ENCODE measurements at regions not wholly inside any gene's neighbourhood (a gene's known extent, or its start where the extent isn't known, plus 50 kb on each side); places are given as distances from the start of the nearest gene placed in this dataset.
"Not testable (repeated sequence)": the region's sequence is repeated elsewhere in the genome, so short reads cannot be mapped to it uniquely, and the experiment has no call there.

- DNase-seq: no peak
These were observed 1211.0 kb downstream of the TYW1 start for GRCh38 chr7:68207676-68208075.

GRCh38 chr7:68209486-68209885 is 1212.9 kb downstream of the TYW1 start:
- DNase-seq: no peak

GRCh38 chr7:68213838-68214237 is 1217.2 kb downstream of the TYW1 start:
- DNase-seq: no peak

- no peak for DNase-seq
These were observed 1219.4 kb downstream of the TYW1 start for GRCh38 chr7:68216051-68216450.

- DNase-seq: no peak
These were observed 1220.8 kb downstream of the TYW1 start for GRCh38 chr7:68217426-68217825.

- no peak for DNase-seq
These were observed 1221.8 kb downstream of the TYW1 start for GRCh38 chr7:68218461-68218860.

- DNase-seq: no peak
These were observed 1225.7 kb downstream of the TYW1 start for GRCh38 chr7:68222311-68222710.

- DNase-seq: no peak
These were observed 1227.6 kb downstream of the TYW1 start for GRCh38 chr7:68224041-68224741.

- DNase-seq: not testable (repeated sequence)
These were observed 1234.4 kb downstream of the TYW1 start for GRCh38 chr7:68231011-68231410.

- DNase-seq: no peak
These were observed 1239.3 kb downstream of the TYW1 start for GRCh38 chr7:68235937-68236336.

- DNase-seq: no peak
These were observed 1241.7 kb downstream of the TYW1 start for GRCh38 chr7:68238204-68238805.

- no peak for DNase-seq
These were observed 1246.5 kb downstream of the TYW1 start for GRCh38 chr7:68243128-68243527.

- DNase-seq: no peak
These were observed 1247.8 kb downstream of the TYW1 start for GRCh38 chr7:68244389-68244788.

- no peak for DNase-seq
These were observed 1249.1 kb downstream of the TYW1 start for GRCh38 chr7:68245688-68246087.

- DNase-seq: no peak
These were observed 1249.6 kb downstream of the TYW1 start for GRCh38 chr7:68246189-68246633.

- no peak for DNase-seq
These were observed 1250.5 kb downstream of the TYW1 start for GRCh38 chr7:68247126-68247525.

GRCh38 chr7:68247571-68247970 is 1250.9 kb downstream of the TYW1 start:
- DNase-seq: no peak

GRCh38 chr7:68248973-68249372 is 1252.3 kb downstream of the TYW1 start:
- no peak for DNase-seq

- DNase-seq: no peak
These were observed 1253.0 kb downstream of the TYW1 start for GRCh38 chr7:68249611-68250010.

GRCh38 chr7:68250143-68250542 is 1253.5 kb downstream of the TYW1 start:
- no peak for DNase-seq

- not testable (repeated sequence) for DNase-seq
These were observed 1258.2 kb downstream of the TYW1 start for GRCh38 chr7:68254815-68255214.

- no peak for DNase-seq
These were observed 1259.7 kb downstream of the TYW1 start for GRCh38 chr7:68256295-68256694.

GRCh38 chr7:68258609-68259008 is 1262.0 kb downstream of the TYW1 start:
- DNase-seq: no peak

- no peak for DNase-seq
These were observed 1268.6 kb downstream of the TYW1 start for GRCh38 chr7:68265258-68265657.
